K562 (cell line): ENCODE measurements at regions not wholly inside any gene's neighbourhood (a gene's known extent, or its start where the extent isn't known, plus 50 kb on each side); places are given as distances from the start of the nearest gene placed in this dataset.

Source experiments
- ATAC-seq: fragments of 200-7000 bp; cut with Tn5 transposase; 3 replicates; pipeline ENCODE4 v1.9.1; 2020; ENCODE audit warnings: moderate library complexity
- BruUV-seq: library from RNA; stranded (reverse); fragments of 400-500 nt; replicated peaks from 2 replicates; lab custom pipeline; 2021; lab: Mats Ljungman, UMichigan
- CTCF ChIA-PET: fragments of 300-600 bp; formaldehyde crosslinking; extraction: SDS; loops from one replicate; lab custom pipeline; 2021; ENCODE audit warnings: low intra/inter-chr PET ratio; lab: Yijun Ruan, JAX
- POLR2A ChIA-PET: fragments of 300-600, 350-650 bp; sonication (Branson Sonifier 250); formaldehyde crosslinking; extraction: SDS; loops from one replicate; lab custom pipeline; 2021; ENCODE audit warnings: antibody characterized with exemption, inconsistent platforms; lab: Yijun Ruan, JAX
- DNase-seq, 4 experiments: peaks; one replicate each; pipeline versions ENCODE4 v3.0.0 to v3.0.0-alpha.2; 2011 to 2018; ENCODE audit warnings: low spot score in 3 of 4, mixed read lengths in 3 of 4; ENCODE audit errors: extremely low read depth in 1 of 4
- FAIRE-seq: peaks from 2 replicates; lab custom pipeline; 2011; peaks lifted over from hg19 to GRCh38; lab: Jason Lieb, UNC
- H2AFZ ChIP-seq: 2 replicates; pipeline ENCODE4 v1.6.0; 2011; ENCODE audit warnings: low read depth, low read length, control low read depth, inconsistent platforms
- H3K27ac ChIP-seq: fragments of 200-600 bp; 3 replicates; pipeline ENCODE4 v1.8.0; 2011; ENCODE audit warnings: low read depth, mild to moderate bottlenecking, control low read depth, inconsistent platforms, low read length, moderate library complexity, mixed read lengths; ENCODE audit errors: extremely low read depth
- H3K27me3 ChIP-seq, 2 experiments: fragments of 300-600 bp in 1 of 2; 2 replicates in 1 of 2; 3 replicates in 1 of 2; pipeline versions ENCODE4 v1.6.0 to v1.8.0; 2011; ENCODE audit warnings: inconsistent platforms in 2 of 2, low read length in 2 of 2, mild to moderate bottlenecking in 1 of 2, mixed read lengths in 1 of 2, moderate library complexity in 1 of 2; ENCODE audit not compliant: control insufficient read depth in 2 of 2, insufficient read depth in 2 of 2
- H3K36me3 ChIP-seq: fragments of 300-600 bp; 3 replicates; pipeline ENCODE4 v1.8.0; 2011; ENCODE audit warnings: mild to moderate bottlenecking, low read length, inconsistent platforms; ENCODE audit not compliant: control insufficient read depth, insufficient read depth
- H3K4me1 ChIP-seq, 2 experiments: fragments of 200-600 bp in 1 of 2; replicated peaks in 1 of 2; 2 replicates in 1 of 2; 3 replicates in 1 of 2; pipeline versions ENCODE4 v1.5.1 to v1.8.0; 2011; ENCODE audit warnings: inconsistent platforms in 2 of 2, low read length in 2 of 2, mild to moderate bottlenecking in 1 of 2, mixed read lengths in 1 of 2, moderate library complexity in 1 of 2; ENCODE audit not compliant: control insufficient read depth in 2 of 2, insufficient read depth in 2 of 2
- H3K4me2 ChIP-seq: 2 replicates; pipeline ENCODE4 v1.6.1; 2011; ENCODE audit warnings: low read length, control low read depth, inconsistent platforms, mixed read lengths; ENCODE audit not compliant: insufficient read depth
- H3K4me3 ChIP-seq: fragments of 200-600 bp; sonication (generic), shearing (Covaris generic); 2 replicates; pipeline ENCODE4 v1.5.1; 2016; ENCODE audit warnings: control low read depth, inconsistent platforms
- H3K79me2 ChIP-seq: fragments of 200-600 bp; 3 replicates; pipeline ENCODE4 v1.8.0; 2011; ENCODE audit warnings: low read length, inconsistent platforms; ENCODE audit not compliant: control insufficient read depth, insufficient read depth
- H3K9ac ChIP-seq, 2 experiments: 2 replicates each; pipeline versions ENCODE4 v1.6.0 to v1.6.1; 2011; ENCODE audit warnings: low read depth in 2 of 2, low read length in 2 of 2, control low read depth in 1 of 2, inconsistent platforms in 1 of 2, mild to moderate bottlenecking in 1 of 2, mixed read lengths in 1 of 2; ENCODE audit not compliant: insufficient read depth in 1 of 2
- H3K9me1 ChIP-seq: one replicate; pipeline ENCODE4 v1.6.0; 2011; ENCODE audit warnings: inconsistent platforms, mild to moderate bottlenecking, low read length, moderate library complexity; ENCODE audit not compliant: control insufficient read depth, insufficient read depth
- H3K9me3 ChIP-seq: replicated peaks from 2 replicates; pipeline ENCODE4 v1.5.1; 2011; ENCODE audit warnings: low read depth, low read length, inconsistent platforms; ENCODE audit not compliant: control insufficient read depth, insufficient read depth
- H4K20me1 ChIP-seq: replicated peaks from 2 replicates; pipeline ENCODE4 v1.6.1; 2011; ENCODE audit warnings: low read length, inconsistent platforms, mixed read lengths; ENCODE audit not compliant: control insufficient read depth, insufficient read depth
- BRF2 ChIP-seq: IDR thresholded peaks from 3 replicates; pipeline ENCODE4 v1.6.1; 2011; ENCODE audit warnings: borderline replicate concordance, mild to moderate bottlenecking; ENCODE audit not compliant: insufficient read length, insufficient read depth
- COPS2 ChIP-seq: fragments of 450-650 bp; conservative IDR thresholded peaks from 2 replicates; pipeline ENCODE4 v1.6.1; 2016; ENCODE audit warnings: mild to moderate bottlenecking, moderate library complexity
- E2F8 ChIP-seq: fragments of 450-650 bp; IDR thresholded peaks from 2 replicates; pipeline ENCODE4 v1.7.1; 2018; ENCODE audit warnings: mild to moderate bottlenecking, low read depth; ENCODE audit not compliant: partially characterized antibody
- KLF10 ChIP-seq: fragments of 250-450 bp; sonication (Bioruptor Pico); IDR thresholded peaks from 2 replicates; pipeline ENCODE4 v1.6.1; 2021; ENCODE audit warnings: matching md5 sums
- MED1 ChIP-seq: sonication (generic); formaldehyde crosslinking; IDR thresholded peaks from 2 replicates; pipeline ENCODE4 v1.8.1; 2023; ENCODE audit warnings: missing genetic modification reagents, borderline replicate concordance
- RB1 ChIP-seq: fragments of 450-650 bp; IDR thresholded peaks from 2 replicates; pipeline ENCODE4 v1.6.1; 2017; ENCODE audit warnings: low read depth, mild to moderate bottlenecking
- SREBF1 ChIP-seq: fragments of 150-350 bp; IDR thresholded peaks from 2 replicates; pipeline ENCODE4 v1.6.1; 2014; ENCODE audit warnings: antibody characterized with exemption, low read depth, low read length, borderline replicate concordance
- STAG1 ChIP-seq: sonication (generic); formaldehyde crosslinking; IDR thresholded peaks from 2 replicates; pipeline ENCODE4 v1.5.0; 2020; ENCODE audit warnings: missing genetic modification reagents, borderline replicate concordance
- USF1 ChIP-seq: sonication (generic); formaldehyde crosslinking; IDR thresholded peaks from 2 replicates; pipeline ENCODE4 v1.9.0; 2022; ENCODE audit warnings: mild to moderate bottlenecking, missing genetic modification reagents
- ZNF668 ChIP-seq: fragments of 250-450 bp; sonication (Bioruptor Pico); IDR thresholded peaks from 2 replicates; pipeline ENCODE4 v1.8.0; 2022; ENCODE audit warnings: mild to moderate bottlenecking, inconsistent platforms
- ZNF766 ChIP-seq: fragments of 200-800 bp; sonication (Bioruptor generic); conservative IDR thresholded peaks from 2 replicates; pipeline ENCODE4 v1.6.1; 2016; ENCODE audit warnings: missing genetic modification characterization, missing compliant biosample characterization
- WGBS: fragments of 100-300 bp; shearing (Covaris generic); methylation state at CpG from one replicate; pipeline ENCODE4 v1.1.6; 2016; ENCODE audit warnings: low coverage, mixed read lengths; ENCODE audit not compliant: insufficient coverage; ENCODE audit errors: missing lambda C conversion rate; 5-methylcytosine and 5-hydroxymethylcytosine counted together
- in situ Hi-C: fragments of 300-500 bp; cut with MboI; formaldehyde crosslinking; loops from 4 replicates; pipeline ENCODE4 v1.15.0; 2018; ENCODE audit warnings: inconsistent platforms, mixed read lengths
- intact Hi-C: fragments of 100-400 bp; cut with micrococcal nuclease; formaldehyde crosslinking; loops from 2 replicates; pipeline ENCODE4 v1.14.2; 2022

GRCh38 chr12:92437452-92437851 is 265.3 kb upstream of the PLEKHG7 start:
- H2AFZ ChIP-seq = no peak overlapping the region
- no peaks in the 10 kb centered on the region for H3K27me3 ChIP-seq
- intact Hi-C loops (no loop called here), in situ Hi-C loops (no loop called here)
- no peak overlapping the region for H3K4me2 ChIP-seq
- no peaks in the 10 kb centered on the region for H3K9me1 ChIP-seq
- H3K4me3 ChIP-seq = no peak overlapping the region
- TF ChIP-seq KLF10 = no peak
- TF ChIP-seq ZNF766 = no peak
- TF ChIP-seq USF1 = no peak
- no peak for TF ChIP-seq MED1 (CRISPR knock-in tag)
- TF ChIP-seq ZNF668 (CRISPR knock-in tag) = no peak
- no peak for TF ChIP-seq SREBF1
- TF ChIP-seq RB1 = no peak
- TF ChIP-seq COPS2 = no peak
- TF ChIP-seq BRF2 = no peak
- no peak for TF ChIP-seq E2F8
- TF ChIP-seq STAG1 (CRISPR knock-in tag) = no peak
- H3K79me2 ChIP-seq = no peaks in the 10 kb centered on the region
- DNase-seq = no peak
- H4K20me1 ChIP-seq = no peaks in the 10 kb centered on the region
- no peak for ATAC-seq
- H3K27ac ChIP-seq = no peak overlapping the region
- no peaks in the 10 kb centered on the region for H3K36me3 ChIP-seq
- H3K9ac ChIP-seq = no peak overlapping the region
- H3K9me3 ChIP-seq = no peaks in the 10 kb centered on the region
- no TSS peak for BruUV-seq
- peaks cover 0 to 3% of the 10 kb centered on the region in 2 experiments; a peak in 1 of 5 replicates for H3K4me1 ChIP-seq
- ChIA-PET POLR2A (no interaction called here), CTCF (no interaction called here)
- no peak for FAIRE-seq
- 31% methylated on average over 1 of the region's 1 CpG for WGBS
